Upper lobe of left lung (tissue), 6 donors: ENCODE measurements at regions not wholly inside any gene's neighbourhood (a gene's known extent, or its start where the extent isn't known, plus 50 kb on each side); places are given as distances from the start of the nearest gene placed in this dataset.

Experiments
- ATAC-seq, 2 donors: fragments of 200-7000 bp; cut with Tn5 transposase; one replicate each; pipeline ENCODE4 v1.9.1; 2022; ENCODE audit warnings: mild to moderate bottlenecking in 2 of 2, moderate library complexity in 2 of 2; ENCODE audit not compliant: low FRiP score in 2 of 2
- DNase-seq, 2 donors: peaks; one replicate each; pipeline ENCODE4 v3.0.0-alpha.2; 2019 to 2020
- H3K27ac ChIP-seq, 4 donors: fragments of 200-600 bp; sonication (generic); one replicate each; pipeline ENCODE4 v1.5.1; 2016 to 2019
- H3K27me3 ChIP-seq, 4 donors: fragments of 200-600 bp; sonication (generic); one replicate each; pipeline ENCODE4 v1.5.1; 2017 to 2019
- H3K36me3 ChIP-seq, 4 donors: fragments of 200-600 bp; sonication (generic); one replicate each; pipeline ENCODE4 v1.5.1; 2016 to 2019
- H3K4me1 ChIP-seq, 4 donors: fragments of 200-600 bp; sonication (generic); one replicate each; pipeline ENCODE4 v1.5.1; 2018 to 2019
- H3K4me3 ChIP-seq, 4 donors: fragments of 200-600 bp; sonication (generic); one replicate each; pipeline ENCODE4 v1.5.1; 2017 to 2019; ENCODE audit warnings: mild to moderate bottlenecking in 2 of 4, moderate library complexity in 1 of 4
- H3K9me3 ChIP-seq, 4 donors: fragments of 200-600 bp; sonication (generic); one replicate each; pipeline ENCODE4 v1.5.1; 2018 to 2019
- CTCF ChIP-seq, 6 experiments: fragments of 450-650 bp in 4 of 6; fragments of 200-600 bp in 2 of 6; sonication (generic) in 2 of 6; IDR thresholded peaks; one replicate each; pipeline ENCODE4 v1.5.1; 2016 to 2019; ENCODE audit warnings: antibody characterized with exemption in 6 of 6
- EP300 ChIP-seq, 4 donors: sonication (generic); formaldehyde crosslinking; IDR thresholded peaks; one replicate each; pipeline ENCODE4 v1.5.1; 2017; ENCODE audit warnings: antibody characterized with exemption in 4 of 4, control low read depth in 2 of 4
- POLR2A ChIP-seq, 4 donors: fragments of 450-650 bp; IDR thresholded peaks; one replicate each; pipeline ENCODE4 v1.5.1; 2016 to 2017; ENCODE audit warnings: antibody characterized with exemption in 4 of 4, mild to moderate bottlenecking in 2 of 4
- POLR2AphosphoS5 ChIP-seq, 2 donors: sonication (generic); formaldehyde crosslinking; IDR thresholded peaks; one replicate each; pipeline ENCODE4 v1.5.1; 2017; ENCODE audit warnings: antibody characterized with exemption in 2 of 2
- WGBS, 2 donors: methylation state at CpG; one replicate each; pipeline ENCODE4 v1.1.5; 2017 to 2018; 5-methylcytosine and 5-hydroxymethylcytosine counted together
- donor health status: DM: no; HTN: no; CAD: no; lungs with moderate emphysema.
- donor health status: DM: no; HTN: yes; CAD: no; lungs with severe emphysema.

DNA sequence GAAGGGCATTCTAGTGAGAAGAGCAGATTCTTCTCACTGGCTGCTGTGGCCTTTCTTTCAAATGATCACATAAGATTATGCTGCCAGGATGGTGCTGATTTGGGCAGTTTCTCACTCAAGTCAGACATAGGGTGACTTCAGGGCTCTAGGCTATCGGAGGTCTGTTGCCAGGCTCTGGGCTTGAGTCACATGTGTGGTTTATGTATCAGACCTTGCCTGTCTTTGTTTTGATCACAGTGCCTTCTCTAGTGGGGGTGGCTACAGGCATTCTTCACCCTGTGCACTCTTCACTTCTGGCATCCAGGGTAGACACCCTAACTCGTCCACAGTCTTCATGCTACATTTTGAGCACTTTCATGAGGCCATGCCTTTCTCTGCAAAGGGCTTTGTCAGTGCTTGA, 823.7 kb upstream of the MAN1A1 start:
- TF ChIP-seq POLR2A (IDR thresholded peaks at IDR 0.05): no peak
- TF ChIP-seq POLR2AphosphoS5 (IDR thresholded peaks at IDR 0.05): no peak
- TF ChIP-seq CTCF (IDR thresholded peaks at IDR 0.05): no peak
- TF ChIP-seq EP300 (IDR thresholded peaks at IDR 0.05): no peak
- DNase-seq (no peak), ATAC-seq (no peak)
- Histone ChIP-seq H3K27me3 (no peaks in the 10 kb centered on the region), H3K4me3 (no peak overlapping the region), H3K36me3 (no peaks in the 10 kb centered on the region), H3K4me1 (no peaks in the 10 kb centered on the region), H3K27ac (no peak overlapping the region), H3K9me3 (no peaks in the 10 kb centered on the region)
- 70 to 83% methylated on average over 2 of the region's 2 CpGs for WGBS, 2 donors

- TF ChIP-seq CTCF (IDR thresholded peaks at IDR 0.05): no peak
- Histone ChIP-seq H3K36me3 (no peaks in the 10 kb centered on the region), H3K4me3 (no peak overlapping the region), H3K27ac (no peak overlapping the region), H3K4me1 (no peaks in the 10 kb centered on the region), H3K9me3 (no peaks in the 10 kb centered on the region), H3K27me3 (no peaks in the 10 kb centered on the region)
- 88 to 90% methylated on average over 4 of the region's 4 CpGs for WGBS, 2 donors
- no peak for ATAC-seq
- DNase-seq: no peak
These were observed 815.0 kb upstream of the MAN1A1 start for GRCh38 chr6:120164531-120164930.

GRCh38 chr6:120157873-120158272, 808.3 kb upstream of the MAN1A1 start:
- ATAC-seq (no peak), DNase-seq (no peak)
- Histone ChIP-seq H3K27me3 (no peaks in the 10 kb centered on the region), H3K36me3 (no peaks in the 10 kb centered on the region), H3K9me3 (no peaks in the 10 kb centered on the region), H3K4me3 (no peak overlapping the region), H3K4me1 (no peaks in the 10 kb centered on the region), H3K27ac (no peak overlapping the region)
- TF ChIP-seq POLR2A (IDR thresholded peaks at IDR 0.05) (no peak), POLR2AphosphoS5 (IDR thresholded peaks at IDR 0.05) (no peak), CTCF (IDR thresholded peaks at IDR 0.05) (no peak), EP300 (IDR thresholded peaks at IDR 0.05) (no peak)

DNA sequence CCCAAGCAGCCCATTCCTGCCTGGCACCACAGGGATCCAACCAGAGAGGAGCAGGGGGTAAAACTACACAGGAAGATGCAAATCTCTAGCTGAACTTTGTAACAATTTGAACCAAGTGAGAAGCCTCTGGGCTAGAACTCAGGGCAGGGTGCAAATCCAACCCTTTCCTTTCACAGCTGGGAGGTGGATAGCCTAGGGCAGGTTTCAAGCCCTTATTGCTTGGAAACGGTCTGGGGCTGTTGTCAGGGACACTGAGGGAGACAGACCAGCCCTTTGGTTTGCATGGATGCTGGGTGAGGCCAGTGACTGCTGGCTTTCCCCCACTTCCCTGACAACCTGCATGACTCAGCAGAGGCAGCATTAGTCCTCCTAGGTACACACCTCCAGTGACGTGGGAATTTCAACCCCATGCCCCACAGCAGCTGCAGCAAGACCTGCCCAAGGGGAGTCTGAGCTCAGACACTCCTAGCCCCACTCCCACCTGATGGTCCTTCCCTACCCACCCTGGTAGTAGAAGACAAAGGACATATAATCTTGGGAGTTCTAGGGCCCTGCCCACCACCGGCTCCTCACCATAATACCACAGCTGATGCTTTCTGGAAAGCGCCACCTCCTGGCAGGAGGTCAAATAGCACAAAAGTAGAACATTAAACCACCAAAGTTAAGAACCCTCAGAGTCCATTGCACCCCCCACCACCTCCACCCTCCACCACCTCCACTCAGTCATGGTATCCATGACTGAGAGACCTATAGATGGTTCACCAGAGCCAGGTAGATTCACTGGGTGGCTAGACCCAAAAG, 797.7 kb upstream of the MAN1A1 start:
- H3K4me1 ChIP-seq: no peaks in the 10 kb centered on the region
- no peak for DNase-seq
- no peaks in the 10 kb centered on the region for H3K27me3 ChIP-seq
- ATAC-seq: no peak
- H3K9me3 ChIP-seq: no peaks in the 10 kb centered on the region
- no peak for TF ChIP-seq EP300 (IDR thresholded peaks at IDR 0.05)
- TF ChIP-seq POLR2A (IDR thresholded peaks at IDR 0.05): no peak
- H3K36me3 ChIP-seq: no peaks in the 10 kb centered on the region
- no peak overlapping the region for H3K27ac ChIP-seq
- no peak overlapping the region for H3K4me3 ChIP-seq
- 88 to 92% methylated on average over 4 of the region's 4 CpGs for WGBS, 2 donors

GRCh38 chr6:120141601-120142000, 792.0 kb upstream of the MAN1A1 start:
- H3K4me3 ChIP-seq: no peak overlapping the region
- no peaks in the 10 kb centered on the region for H3K4me1 ChIP-seq
- WGBS, 2 donors: 73 to 86% methylated on average over 5 of the region's 5 CpGs
- H3K36me3 ChIP-seq: no peaks in the 10 kb centered on the region
- H3K9me3 ChIP-seq: no peaks in the 10 kb centered on the region
- no peak for DNase-seq
- TF ChIP-seq POLR2A (IDR thresholded peaks at IDR 0.05): no peak
- no peak for ATAC-seq
- no peak overlapping the region for H3K27ac ChIP-seq
- no peaks in the 10 kb centered on the region for H3K27me3 ChIP-seq

GRCh38 chr6:120137492-120137891, 787.9 kb upstream of the MAN1A1 start:
- Histone ChIP-seq H3K4me3 (no peak overlapping the region), H3K4me1 (no peaks in the 10 kb centered on the region), H3K9me3 (no peaks in the 10 kb centered on the region), H3K36me3 (no peaks in the 10 kb centered on the region), H3K27me3 (no peaks in the 10 kb centered on the region), H3K27ac (no peak overlapping the region)
- TF ChIP-seq POLR2AphosphoS5 (IDR thresholded peaks at IDR 0.05) (no peak), POLR2A (IDR thresholded peaks at IDR 0.05) (no peak), EP300 (IDR thresholded peaks at IDR 0.05) (no peak), CTCF (IDR thresholded peaks at IDR 0.05) (no peak)
- WGBS, 2 donors: 85 to 96% methylated on average over 2 of the region's 2 CpGs
- no peak for ATAC-seq
- DNase-seq: no peak
